Gastroesophageal sphincter (tissue), 3 donors: ENCODE measurements at regions not wholly inside any gene's neighbourhood (a gene's known extent, or its start where the extent isn't known, plus 50 kb on each side); places are given as distances from the start of the nearest gene placed in this dataset.

ENCODE experiments used
- EP300 ChIP-seq: sonication (generic); formaldehyde crosslinking; IDR thresholded peaks from one replicate; pipeline ENCODE4 v1.6.1; 2017; ENCODE audit warnings: antibody characterized with exemption, mild to moderate bottlenecking
- POLR2A ChIP-seq, 2 donors: fragments of 450-650 bp; IDR thresholded peaks; one replicate each; pipeline ENCODE4 v1.6.1; 2017; ENCODE audit warnings: antibody characterized with exemption in 2 of 2, mild to moderate bottlenecking in 2 of 2, moderate library complexity in 1 of 2
- POLR2AphosphoS5 ChIP-seq: sonication (generic); formaldehyde crosslinking; IDR thresholded peaks from one replicate; pipeline ENCODE4 v1.6.1; 2017; ENCODE audit warnings: antibody characterized with exemption
- TF ChIP-seq, protein P1 (sequence below), 4 experiments: fragments of 200-600 bp in 2 of 4; fragments of 450-650 bp in 2 of 4; sonication (generic) in 1 of 4; IDR thresholded peaks; one replicate each; pipeline ENCODE4 v1.5.1; 2017 to 2019; ENCODE audit warnings: antibody characterized with exemption in 4 of 4, mild to moderate bottlenecking in 2 of 4, moderate library complexity in 2 of 4

DNA sequence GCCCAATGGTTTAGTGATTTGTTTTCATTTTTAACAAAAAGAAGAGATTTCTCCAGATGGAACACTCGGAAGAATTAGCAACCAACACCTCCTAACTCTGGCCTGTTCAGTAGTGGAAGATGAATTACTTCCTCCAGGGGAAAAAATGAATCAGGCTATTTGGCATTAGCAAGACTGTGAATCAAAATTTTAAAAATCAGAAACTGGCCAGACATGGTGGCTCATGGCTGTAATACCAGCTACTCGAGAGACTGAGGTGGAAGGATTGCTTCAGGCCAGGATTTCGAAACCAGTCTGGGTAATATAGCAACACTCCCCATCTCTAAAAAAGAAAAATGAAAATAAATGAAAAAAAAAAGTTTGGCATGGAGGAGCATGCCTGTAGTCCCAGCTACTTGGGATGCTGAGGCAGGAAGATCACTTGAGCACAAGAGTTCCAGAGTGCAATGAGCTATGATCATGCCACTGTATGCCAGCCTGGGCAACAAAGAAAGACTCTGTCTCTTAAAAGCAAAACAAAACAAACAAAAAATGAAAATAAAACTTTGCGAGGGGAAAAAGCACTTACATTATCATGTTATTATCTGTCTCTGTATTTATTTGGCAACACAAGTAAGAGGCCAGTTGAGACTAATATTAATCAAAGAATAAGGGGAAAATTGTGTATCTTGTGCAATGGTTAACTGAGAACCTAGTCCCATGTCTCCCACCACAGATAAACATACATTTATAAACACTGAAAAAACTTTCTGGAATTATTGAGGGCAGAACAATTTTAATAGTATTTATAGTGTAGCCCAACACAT, 796.3 kb upstream of the ANO3 start:
- TF ChIP-seq POLR2AphosphoS5 = peak; percentile 51
- TF ChIP-seq, protein P1, sequence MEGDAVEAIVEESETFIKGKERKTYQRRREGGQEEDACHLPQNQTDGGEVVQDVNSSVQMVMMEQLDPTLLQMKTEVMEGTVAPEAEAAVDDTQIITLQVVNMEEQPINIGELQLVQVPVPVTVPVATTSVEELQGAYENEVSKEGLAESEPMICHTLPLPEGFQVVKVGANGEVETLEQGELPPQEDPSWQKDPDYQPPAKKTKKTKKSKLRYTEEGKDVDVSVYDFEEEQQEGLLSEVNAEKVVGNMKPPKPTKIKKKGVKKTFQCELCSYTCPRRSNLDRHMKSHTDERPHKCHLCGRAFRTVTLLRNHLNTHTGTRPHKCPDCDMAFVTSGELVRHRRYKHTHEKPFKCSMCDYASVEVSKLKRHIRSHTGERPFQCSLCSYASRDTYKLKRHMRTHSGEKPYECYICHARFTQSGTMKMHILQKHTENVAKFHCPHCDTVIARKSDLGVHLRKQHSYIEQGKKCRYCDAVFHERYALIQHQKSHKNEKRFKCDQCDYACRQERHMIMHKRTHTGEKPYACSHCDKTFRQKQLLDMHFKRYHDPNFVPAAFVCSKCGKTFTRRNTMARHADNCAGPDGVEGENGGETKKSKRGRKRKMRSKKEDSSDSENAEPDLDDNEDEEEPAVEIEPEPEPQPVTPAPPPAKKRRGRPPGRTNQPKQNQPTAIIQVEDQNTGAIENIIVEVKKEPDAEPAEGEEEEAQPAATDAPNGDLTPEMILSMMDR (IDR thresholded peaks at IDR 0.05) = no peak
- TF ChIP-seq POLR2A (IDR thresholded peaks at IDR 0.05) = no peak
- no peak for TF ChIP-seq EP300
